CD4-positive, alpha-beta T cell (primary cell): ENCODE measurements at regions not wholly inside any gene's neighbourhood (a gene's known extent, or its start where the extent isn't known, plus 50 kb on each side); places are given as distances from the start of the nearest gene placed in this dataset.

Experiments used
- ATAC-seq: fragments of 200-7000 bp; cut with Tn5 transposase; one replicate; pipeline ENCODE4 v1.10.0; 2022; ENCODE audit warnings: mild to moderate bottlenecking; ENCODE audit not compliant: poor library complexity
- CTCF ChIA-PET: fragments of 350-600 bp; sonication (Branson Sonifier 250); formaldehyde crosslinking; loops from one replicate; lab custom pipeline; 2021; ENCODE audit warnings: antibody characterized with exemption, inconsistent platforms; lab: Charles Lee
- POLR2A ChIA-PET: fragments of 350-600 bp; sonication (Branson Sonifier 250); formaldehyde crosslinking; loops from one replicate; lab custom pipeline; 2021; ENCODE audit warnings: antibody characterized with exemption, inconsistent platforms; lab: Charles Lee
- DNase-seq, 14 experiments: peaks; one replicate each; pipeline ENCODE4 v3.0.0-alpha.2; 2013 to 2020; ENCODE audit warnings: mixed read lengths in 2 of 14
- H3K27ac ChIP-seq, 2 donors: one replicate each; pipeline versions ENCODE4 v1.5.1 to v1.7.0; 2013; ENCODE audit warnings: low read length in 2 of 2, low read depth in 1 of 2, mild to moderate bottlenecking in 1 of 2
- H3K27me3 ChIP-seq, 2 experiments: 1 replicate in 1 of 2; 2 replicates in 1 of 2; pipeline versions ENCODE4 v1.6.1 to v1.7.0; 2013; ENCODE audit warnings: low read length in 2 of 2, control low read depth in 1 of 2, mild to moderate bottlenecking in 1 of 2, moderate library complexity in 1 of 2; ENCODE audit not compliant: insufficient read depth in 2 of 2, control insufficient read depth in 1 of 2
- H3K36me3 ChIP-seq: one replicate; pipeline ENCODE4 v1.6.1; 2013; ENCODE audit warnings: low read length, control low read depth; ENCODE audit not compliant: insufficient read depth
- H3K4me1 ChIP-seq: one replicate; pipeline ENCODE4 v1.6.1; 2013; ENCODE audit warnings: low read length, control low read depth; ENCODE audit not compliant: insufficient read depth
- H3K4me3 ChIP-seq: one replicate; pipeline ENCODE4 v1.5.1; 2013; ENCODE audit warnings: mild to moderate bottlenecking, low read length, moderate library complexity
- H3K9me3 ChIP-seq, 2 experiments: 1 replicate in 1 of 2; 2 replicates in 1 of 2; pipeline versions ENCODE4 v1.6.1 to v1.7.0; 2013; ENCODE audit warnings: low read length in 2 of 2, mild to moderate bottlenecking in 2 of 2, control low read depth in 1 of 2, moderate library complexity in 1 of 2; ENCODE audit not compliant: control insufficient read depth in 1 of 2, insufficient read depth in 1 of 2
- H3K27ac Mint-ChIP-seq: one replicate; pipeline ENCODE4 v1.8.0; 2020; ENCODE audit warnings: mixed read lengths
- H3K27me3 Mint-ChIP-seq: one replicate; pipeline ENCODE4 v1.8.0; 2021; ENCODE audit warnings: mixed read lengths
- H3K36me3 Mint-ChIP-seq: one replicate; pipeline ENCODE4 v1.8.0; 2021; ENCODE audit warnings: low read depth, mixed read lengths
- H3K4me1 Mint-ChIP-seq: one replicate; pipeline ENCODE4 v1.8.0; 2021; ENCODE audit warnings: low read depth, mixed read lengths
- H3K4me3 Mint-ChIP-seq: one replicate; pipeline ENCODE4 v1.8.0; 2020; ENCODE audit warnings: mild to moderate bottlenecking, mixed read lengths
- H3K9me3 Mint-ChIP-seq: one replicate; pipeline ENCODE4 v1.8.0; 2020; ENCODE audit warnings: mixed read lengths
- CTCF ChIP-seq: fragments of 200-600 bp; IDR thresholded peaks from one replicate; pipeline ENCODE4 v1.8.0; 2022; ENCODE audit warnings: antibody characterized with exemption, mild to moderate bottlenecking
- intact Hi-C, 2 experiments: fragments of 100-400 bp; cut with DNase I in 1 of 2; cut with micrococcal nuclease in 1 of 2; formaldehyde crosslinking; loops; one replicate each; pipeline versions ENCODE4 v1.15.1 to v1.9.0; 2023 to 2025; cut with DNase I, micrococcal nuclease

DNA sequence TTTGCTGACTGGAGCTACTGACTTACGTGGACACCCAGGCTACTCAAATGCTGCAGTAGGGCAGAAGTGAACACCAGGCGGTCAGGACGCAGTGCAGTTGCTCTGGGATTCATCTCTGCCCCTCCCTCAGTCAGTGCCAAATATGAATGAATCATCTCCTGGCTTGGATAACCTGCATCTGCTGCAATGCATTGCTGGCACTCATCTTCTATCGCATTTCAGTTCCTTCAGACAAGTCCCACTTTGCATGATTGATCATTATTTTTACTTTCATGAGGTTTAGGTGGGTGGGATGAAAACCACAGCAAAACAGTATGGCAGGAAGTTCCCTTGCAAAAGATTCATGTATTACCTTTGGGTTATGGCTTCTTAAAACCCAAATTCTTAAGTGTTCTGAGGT lies 224.6 kb upstream of the NRP1 start:
- Mint-ChIP-seq H3K27me3 (peaks cover 55% of the 10 kb centered on the region), H3K9me3 (no peaks in the 10 kb centered on the region), H3K4me1 (peaks cover 11% of the 10 kb centered on the region), H3K36me3 (no peaks in the 10 kb centered on the region), H3K4me3 (no peak overlapping the region), H3K27ac (no peak overlapping the region)
- Histone ChIP-seq H3K27ac (no peak overlapping the region), H3K27me3 (peaks cover 12 to 24% of the 10 kb centered on the region in 2 experiments), H3K4me3 (no peak overlapping the region), H3K9me3 (peaks cover 0 to under 1% of the 10 kb centered on the region in 2 experiments), H3K36me3 (no peaks in the 10 kb centered on the region), H3K4me1 (no peaks in the 10 kb centered on the region)
- no peak for TF ChIP-seq CTCF
- CTCF ChIA-PET = no interaction called here
- POLR2A ChIA-PET = no interaction called here
- intact Hi-C loops = no loop called here
- ATAC-seq (no peak), DNase-seq (no peak)

DNA sequence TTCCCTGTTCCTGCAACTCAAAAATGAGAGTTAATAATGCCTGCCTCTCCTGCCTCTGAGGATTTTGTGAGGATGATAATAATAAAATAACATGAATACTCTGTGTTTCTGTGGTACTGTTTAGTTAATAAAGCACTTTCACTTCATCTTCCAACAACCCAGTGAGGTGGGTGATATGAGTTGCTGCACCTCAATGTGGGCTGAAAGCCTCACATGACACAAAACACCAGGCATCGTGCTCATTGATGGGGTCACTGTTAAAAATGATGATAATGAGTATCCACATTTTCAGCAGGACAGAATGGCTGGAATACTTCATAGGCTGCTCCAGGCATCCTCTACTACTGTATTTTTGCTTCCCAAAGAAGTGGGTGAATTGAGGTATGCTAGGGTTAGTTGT lies 222.8 kb upstream of the NRP1 start:
- H3K27me3 ChIP-seq = peaks cover 9 to 26% of the 10 kb centered on the region in 2 experiments
- H3K36me3 ChIP-seq = no peaks in the 10 kb centered on the region
- Mint-ChIP-seq H3K4me3 (no peak overlapping the region), H3K9me3 (no peaks in the 10 kb centered on the region), H3K36me3 (no peaks in the 10 kb centered on the region), H3K27ac (no peak overlapping the region), H3K4me1 (peaks cover 11% of the 10 kb centered on the region), H3K27me3 (peaks cover 62% of the 10 kb centered on the region)
- TF ChIP-seq CTCF = no peak
- peaks cover 0 to 4% of the 10 kb centered on the region in 2 experiments for H3K9me3 ChIP-seq
- no peak overlapping the region for H3K27ac ChIP-seq
- no peak for DNase-seq
- intact Hi-C loops = no loop called here
- no peaks in the 10 kb centered on the region for H3K4me1 ChIP-seq
- CTCF ChIA-PET = no interaction called here
- H3K4me3 ChIP-seq = no peak overlapping the region
- ATAC-seq = no peak
- POLR2A ChIA-PET = no interaction called here

GRCh38 chr10:33556620-33557019 lies 222.2 kb upstream of the NRP1 start:
- Histone ChIP-seq H3K4me1 (no peaks in the 10 kb centered on the region), H3K36me3 (no peaks in the 10 kb centered on the region), H3K27ac (no peak overlapping the region), H3K27me3 (peaks cover 9 to 19% of the 10 kb centered on the region in 2 experiments), H3K9me3 (peaks cover 0 to 4% of the 10 kb centered on the region in 2 experiments), H3K4me3 (no peak overlapping the region)
- ChIA-PET CTCF (no interaction called here), POLR2A (no interaction called here)
- no peak overlapping the region for H3K27ac Mint-ChIP-seq
- ATAC-seq (no peak), DNase-seq (no peak)
- intact Hi-C loops = no loop called here
- no peak overlapping the region for H3K4me3 Mint-ChIP-seq
- no peaks in the 10 kb centered on the region for H3K36me3 Mint-ChIP-seq
- no peaks in the 10 kb centered on the region for H3K9me3 Mint-ChIP-seq
- peaks cover 67% of the 10 kb centered on the region for H3K27me3 Mint-ChIP-seq
- peaks cover 11% of the 10 kb centered on the region for H3K4me1 Mint-ChIP-seq
- TF ChIP-seq CTCF = no peak
